ENCODE measurements at regions not wholly inside any gene's neighbourhood (a gene's known extent, or its start where the extent isn't known, plus 50 kb on each side); places are given as distances from the start of the nearest gene placed in this dataset.
"Not testable (repeated sequence)": the region's sequence is repeated elsewhere in the genome, so short reads cannot be mapped to it uniquely, and the experiment has no call there.

DNA sequence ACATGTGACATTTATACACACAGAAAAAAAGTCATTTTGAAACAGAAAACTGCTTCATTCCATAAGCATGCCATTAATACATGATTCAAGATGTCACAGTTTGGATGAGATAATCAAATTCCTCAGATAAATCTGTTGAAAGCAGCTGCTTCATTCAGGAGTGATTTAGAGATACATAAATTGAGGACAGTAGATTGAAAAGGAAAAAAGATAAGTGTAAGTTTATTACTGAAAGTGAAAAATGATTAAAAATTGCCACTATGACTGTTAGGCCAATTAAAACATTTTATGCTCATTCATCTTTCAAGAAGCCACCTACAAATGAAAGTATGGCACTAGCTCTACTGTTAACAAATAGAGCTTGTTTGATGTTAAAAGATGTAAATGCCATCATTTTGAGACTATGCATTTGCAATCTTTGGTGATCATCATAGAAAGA, 136.9 kb upstream of the CDK6 start:
- DNase-seq (ENCODE audit: low spot score), result no peak

DNA sequence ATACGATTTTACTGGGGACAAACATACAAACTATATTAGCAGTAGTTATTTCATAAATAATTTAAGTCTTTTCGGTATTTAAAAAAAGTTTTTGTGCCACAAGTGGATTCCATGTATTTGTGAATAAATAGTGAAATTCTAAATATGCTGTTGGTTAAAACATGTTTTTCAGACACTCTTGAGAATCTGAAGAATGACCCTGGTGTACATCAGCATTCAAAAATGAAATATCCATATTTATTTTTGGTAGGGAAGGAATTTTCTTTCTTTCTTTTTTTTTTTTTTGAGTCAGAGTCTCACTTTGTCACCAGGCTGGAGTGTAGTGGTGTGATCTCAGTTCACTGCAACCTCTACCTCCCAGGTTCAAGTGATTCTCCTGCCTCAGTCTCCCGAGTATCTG, 136.1 kb upstream of the CDK6 start:
- no peak for DNase-seq (ENCODE audit: low spot score)

- no peak for DNase-seq (ENCODE audit: low spot score)
Measured at GRCh38 chr7:92969061-92969460, 132.7 kb upstream of the CDK6 start.

DNA sequence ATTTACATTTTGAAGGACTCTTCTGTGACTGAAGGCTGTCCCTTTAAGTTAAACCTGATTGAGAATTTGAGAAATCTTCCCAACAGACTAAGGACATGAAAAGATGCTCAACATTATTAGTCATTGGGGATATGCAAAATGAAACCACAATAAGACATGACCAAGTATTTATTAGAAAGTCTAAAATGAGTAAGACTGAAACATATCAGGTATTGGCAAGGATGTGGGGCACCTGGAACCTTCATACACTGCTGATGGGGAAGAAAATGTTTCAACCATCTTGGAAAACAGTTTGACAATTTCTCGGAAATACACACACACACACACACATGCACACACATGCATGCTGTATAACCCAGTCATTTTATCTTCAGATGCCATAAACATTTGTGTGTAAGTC, 132.1 kb upstream of the CDK6 start:
- DNase-seq (ENCODE audit: low spot score), result no peak

- no peak for DNase-seq (ENCODE audit: low spot score)
Measured at GRCh38 chr7:92967238-92967637, 130.9 kb upstream of the CDK6 start.

DNA sequence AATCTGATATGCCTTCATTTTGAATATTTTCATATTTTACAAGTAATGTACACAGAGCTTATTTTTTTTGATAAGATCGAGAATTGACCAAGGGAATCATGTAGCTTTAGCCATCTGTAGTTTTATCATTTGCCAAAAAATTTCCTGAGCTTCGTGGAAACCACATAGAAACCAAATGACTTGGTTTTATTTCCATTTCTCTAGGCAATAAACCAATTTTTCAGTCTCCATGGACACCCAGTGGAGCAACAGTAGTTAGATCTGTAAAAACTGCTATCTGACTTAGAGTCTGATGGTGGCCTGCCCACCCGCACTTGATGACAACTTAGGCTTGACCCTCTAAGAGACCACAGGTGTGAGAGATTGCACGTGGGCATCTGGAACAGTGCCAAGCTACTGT, 127.8 kb upstream of the CDK6 start:
- no peak for DNase-seq (ENCODE audit: low spot score)

DNA sequence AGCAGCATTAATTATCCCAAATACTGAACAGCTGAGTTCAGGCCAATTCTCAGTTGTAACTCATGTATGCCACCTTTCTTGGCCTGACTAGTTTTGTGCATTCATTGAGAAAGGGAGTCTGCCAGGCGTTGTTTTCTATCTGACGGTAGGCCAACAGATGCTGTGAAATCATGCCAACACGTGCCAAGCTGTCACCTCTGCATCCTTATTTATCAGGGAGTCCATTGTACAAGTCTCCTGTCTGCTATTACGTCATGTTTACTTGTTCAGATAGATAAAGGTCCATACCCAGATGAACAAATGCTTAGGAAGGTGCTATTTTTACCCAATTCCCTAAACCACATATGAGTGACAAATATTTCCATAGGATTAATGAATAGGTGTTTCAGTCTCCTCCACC, 127.2 kb upstream of the CDK6 start:
- DNase-seq (ENCODE audit: low spot score), result no peak

GRCh38 chr7:92961961-92962360, 125.6 kb upstream of the CDK6 start:
- DNase-seq (ENCODE audit: low spot score), result no peak

- DNase-seq (ENCODE audit: low spot score), result no peak
Measured at GRCh38 chr7:92956575-92956974, 120.2 kb upstream of the CDK6 start.

DNA sequence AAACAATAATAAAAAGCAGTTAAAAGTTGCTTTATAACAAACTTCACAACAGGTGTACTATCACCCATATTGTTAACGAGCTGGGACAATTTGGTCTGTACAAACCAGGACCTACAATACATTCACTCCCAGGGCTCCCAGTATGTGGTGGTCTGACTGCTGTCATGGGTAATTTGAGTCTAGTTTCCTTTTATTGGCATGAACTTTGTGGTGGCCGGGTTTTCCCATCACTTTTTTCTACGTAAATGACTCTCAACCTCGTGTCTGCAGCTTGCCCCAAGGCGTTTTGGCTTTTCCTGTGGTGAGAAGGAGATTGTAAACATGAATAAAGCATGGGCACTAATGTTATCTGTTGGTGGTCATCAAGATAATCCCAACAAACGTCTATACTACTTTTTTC, 118.7 kb upstream of the CDK6 start:
- DNase-seq (ENCODE audit: low spot score), result no peak

DNA sequence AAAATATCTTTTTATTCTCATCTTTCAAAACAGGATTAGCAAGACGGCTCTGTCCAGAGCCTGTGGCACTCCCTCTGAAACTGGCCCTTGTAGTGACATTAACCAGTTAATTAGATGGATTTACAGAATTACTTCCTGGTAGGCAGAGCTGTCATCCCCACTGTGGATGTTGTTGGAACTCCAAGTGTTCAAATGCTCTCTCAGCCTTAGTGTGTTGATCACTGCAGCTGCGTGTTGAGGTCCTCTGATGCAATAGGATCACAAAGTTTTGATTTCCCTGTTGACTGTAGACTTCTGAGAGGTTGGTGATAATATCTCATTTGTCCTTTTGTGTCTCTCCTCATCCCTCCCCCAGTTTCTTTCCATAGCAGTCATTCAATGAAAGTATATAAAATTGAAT, 117.3 kb upstream of the CDK6 start:
- peak; percentile 9 for DNase-seq (ENCODE audit: low spot score)

- no peak for DNase-seq (ENCODE audit: low spot score)
Measured at GRCh38 chr7:92949748-92950147, 113.4 kb upstream of the CDK6 start.

DNA sequence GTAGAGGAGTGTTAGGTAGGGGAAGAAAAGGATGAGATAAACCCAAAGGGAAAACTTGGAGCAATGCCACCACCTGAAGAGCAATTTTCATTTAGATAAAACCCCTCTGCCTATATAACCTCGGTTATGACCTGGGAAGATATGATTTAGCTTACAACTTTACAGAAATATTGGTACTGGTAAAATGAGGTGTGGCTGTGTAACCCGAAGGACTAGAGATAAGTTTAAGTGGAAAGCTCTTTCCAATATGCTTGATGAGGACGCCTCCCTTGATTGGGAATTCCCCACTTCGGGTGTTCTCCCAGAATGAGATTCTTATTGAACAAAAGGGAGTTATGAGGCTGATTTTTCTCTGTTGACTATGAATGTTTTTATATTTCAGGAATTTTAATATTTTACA, 109.5 kb upstream of the CDK6 start:
- no peak for DNase-seq (ENCODE audit: low spot score)

- DNase-seq (ENCODE audit: low spot score), result no peak
Measured at GRCh38 chr7:92944633-92945032, 108.3 kb upstream of the CDK6 start.

DNA sequence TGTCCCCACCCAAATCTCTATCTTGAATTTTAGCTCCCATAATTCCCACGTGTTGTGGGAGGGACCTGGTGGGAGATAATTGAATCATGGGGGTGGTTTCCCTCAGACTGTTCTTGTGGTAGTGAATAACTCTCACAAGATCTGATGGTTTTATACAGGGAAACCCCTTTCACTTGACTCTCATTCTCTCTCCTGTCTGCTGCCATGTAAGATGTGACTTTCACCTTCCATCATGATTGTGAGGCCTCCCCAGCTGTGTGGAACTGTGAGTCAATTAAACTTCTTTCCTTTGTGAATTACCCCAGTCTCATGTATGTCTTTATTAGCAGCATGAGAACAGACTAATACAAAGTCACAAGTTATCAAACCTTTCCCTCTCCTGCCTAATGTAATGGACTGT, 106.3 kb upstream of the CDK6 start:
- DNase-seq (ENCODE audit: low spot score), result not testable (repeated sequence)

- DNase-seq (ENCODE audit: low spot score), result no peak
Measured at GRCh38 chr7:92939666-92940360, 103.4 kb upstream of the CDK6 start.

GRCh38 chr7:92934096-92934495, 97.7 kb upstream of the CDK6 start:
- no peak for DNase-seq (ENCODE audit: low spot score)

DNA sequence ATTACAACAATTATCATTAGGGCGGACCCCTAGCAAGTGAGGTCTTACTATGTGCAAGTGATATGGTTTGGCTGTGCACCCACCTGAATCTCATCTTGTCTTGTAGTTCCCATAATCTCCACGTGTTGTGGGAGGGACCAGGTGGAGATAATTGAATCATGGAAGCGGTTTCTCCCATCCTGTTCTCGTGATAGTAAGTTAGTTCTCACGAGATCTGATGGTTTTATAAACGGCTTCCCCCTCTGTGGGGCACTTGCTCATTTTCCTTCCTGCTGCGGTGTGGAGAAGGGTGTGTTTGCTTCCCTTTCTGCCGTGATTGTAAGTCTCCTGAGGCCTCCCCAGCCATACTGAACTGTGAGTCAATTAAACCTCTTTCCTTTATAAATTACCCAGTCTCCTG, 96.1 kb upstream of the CDK6 start:
- no peak for DNase-seq (ENCODE audit: low spot score)

GRCh38 chr7:92930404-92930803, 94.0 kb upstream of the CDK6 start:
- DNase-seq (ENCODE audit: low spot score), result no peak

DNA sequence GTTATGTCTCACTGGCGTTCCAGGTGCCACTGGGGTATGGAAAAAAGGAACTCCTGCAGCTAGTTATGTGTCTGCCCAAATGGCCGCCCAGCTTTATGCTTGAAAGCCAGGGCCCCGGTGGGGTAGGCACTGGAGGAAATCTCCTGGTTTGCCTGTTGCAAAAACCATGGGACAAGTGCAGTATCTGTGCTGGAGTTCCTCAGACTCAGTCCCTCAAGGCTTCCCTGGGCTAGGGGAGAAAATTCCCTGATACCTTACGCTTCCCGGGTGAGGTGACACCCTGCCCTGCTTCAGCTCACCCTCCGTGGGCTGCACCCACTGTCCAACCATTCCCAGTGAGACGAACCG, 90.3 kb upstream of the CDK6 start:
- no peak for DNase-seq (ENCODE audit: low spot score)

DNA sequence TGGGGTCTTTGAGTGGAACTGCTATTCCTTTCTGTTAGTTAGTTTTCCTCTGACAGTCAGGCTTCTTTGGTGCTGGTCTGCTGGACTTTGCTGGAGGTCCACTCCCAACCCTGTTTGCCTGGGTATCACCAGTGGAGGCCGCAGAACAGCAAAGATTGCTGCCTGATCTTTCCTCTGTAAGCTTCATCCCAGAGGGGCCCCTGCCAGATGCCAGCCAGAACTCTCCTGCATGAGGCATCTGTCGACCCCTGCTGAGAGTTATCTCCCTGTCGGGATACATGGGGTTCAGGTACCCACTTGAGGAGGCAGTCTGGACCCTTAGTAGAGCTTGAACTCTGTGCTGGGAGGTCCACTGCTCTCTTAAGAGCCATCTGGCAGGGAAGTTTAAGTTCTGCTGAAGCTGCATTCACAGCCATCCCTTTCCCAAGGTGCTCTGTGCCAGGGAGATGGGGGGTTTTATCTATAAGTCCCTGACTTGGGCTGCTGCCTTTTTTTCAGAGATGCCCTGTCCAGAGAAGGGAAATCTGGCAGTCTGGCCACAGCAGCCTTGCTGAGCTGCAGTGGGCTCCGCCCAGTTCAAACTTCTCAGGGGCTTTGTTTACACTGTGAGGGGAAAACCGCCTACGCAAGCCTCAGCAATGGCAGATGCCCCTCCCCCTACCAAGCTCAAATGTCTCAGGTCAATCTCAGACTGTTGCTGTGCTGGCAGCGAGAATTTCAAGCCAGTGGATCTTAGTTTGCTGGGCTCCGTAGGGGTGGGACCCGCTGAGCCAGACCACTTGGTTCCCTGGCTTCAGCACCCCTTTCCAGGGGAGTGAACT, 89.7 kb upstream of the CDK6 start:
- DNase-seq (ENCODE audit: low spot score), result no peak

DNA sequence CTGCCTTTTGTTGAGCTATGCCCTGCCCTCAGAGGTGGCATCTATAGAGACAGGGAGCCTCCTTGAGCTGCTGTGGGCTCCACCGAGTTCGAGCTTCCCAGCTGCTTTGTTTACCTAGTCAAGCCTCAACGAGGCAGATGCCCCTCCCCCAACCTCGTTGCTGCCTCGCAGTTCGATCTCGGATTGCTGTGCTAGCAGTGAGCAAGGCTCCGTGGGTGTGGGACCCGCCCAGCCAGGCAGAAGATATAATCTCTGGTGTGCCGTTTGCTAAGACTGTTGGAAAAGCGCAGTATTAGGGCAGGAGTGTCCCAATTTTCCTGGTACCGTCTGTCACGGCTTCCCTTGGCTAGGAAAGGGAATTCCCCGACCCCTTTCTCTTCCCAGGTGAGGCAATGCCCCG, 88.4 kb upstream of the CDK6 start:
- no peak for DNase-seq (ENCODE audit: low spot score)

GRCh38 chr7:92917230-92917629, 80.9 kb upstream of the CDK6 start:
- no peak for DNase-seq (ENCODE audit: low spot score)

DNA sequence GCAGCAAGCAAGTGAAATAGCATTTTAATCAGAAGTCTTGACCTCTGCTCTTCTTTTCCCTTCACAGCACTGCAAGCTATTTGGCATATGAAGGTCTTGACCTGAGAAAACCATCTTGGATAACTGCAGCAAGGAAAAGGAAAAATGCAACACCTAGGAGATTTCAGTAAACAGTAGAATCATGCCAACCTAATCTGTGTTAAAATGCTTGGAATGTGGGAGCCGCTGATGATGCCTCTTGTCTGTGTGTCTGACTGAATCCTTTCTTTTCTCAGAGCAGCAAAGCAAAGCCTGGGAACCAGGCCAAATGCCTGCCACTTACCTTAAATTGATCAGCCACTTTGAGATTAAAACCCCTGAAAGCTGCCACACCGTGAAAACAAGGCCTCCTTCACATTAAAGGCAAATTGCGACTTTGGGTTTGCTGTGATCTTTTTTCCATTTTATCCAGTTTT, 80.4 kb upstream of the CDK6 start:
- DNase-seq (ENCODE audit: low spot score), result no peak
